H54 (cell line): ENCODE measurements at regions not wholly inside any gene's neighbourhood (a gene's known extent, or its start where the extent isn't known, plus 50 kb on each side); places are given as distances from the start of the nearest gene placed in this dataset.

ENCODE experiments used
- DNase-seq: peaks from one replicate; pipeline ENCODE4 v3.0.0; 2011; ENCODE audit warnings: low spot score, mixed read lengths; ENCODE audit not compliant: insufficient read length
- FAIRE-seq: peaks from 3 replicates; lab custom pipeline; 2011; peaks lifted over from hg19 to GRCh38; lab: Jason Lieb, UNC
- POLR2A ChIP-seq: IDR thresholded peaks from 2 replicates; pipeline ENCODE4 v1.6.1; 2011; ENCODE audit warnings: low read depth, mild to moderate bottlenecking, low read length

GRCh38 chr5:3310541-3311261, 284.9 kb upstream of the IRX1 start:
- DNase-seq = peak; percentile 76
- FAIRE-seq = no peak
- TF ChIP-seq POLR2A = no peak

GRCh38 chr5:3309538-3309937, 286.1 kb upstream of the IRX1 start:
- FAIRE-seq = no peak
- no peak for DNase-seq
- no peak for TF ChIP-seq POLR2A

- no peak for FAIRE-seq
- DNase-seq = no peak
- no peak for TF ChIP-seq POLR2A
Measured at GRCh38 chr5:3307982-3308621, 287.5 kb upstream of the IRX1 start.

- TF ChIP-seq POLR2A = no peak
- no peak for FAIRE-seq
- no peak for DNase-seq
Measured at GRCh38 chr5:3305432-3305831, 290.2 kb upstream of the IRX1 start.

GRCh38 chr5:3304346-3304745, 291.3 kb upstream of the IRX1 start:
- TF ChIP-seq POLR2A = no peak
- no peak for FAIRE-seq
- no peak for DNase-seq

GRCh38 chr5:3303777-3304176, 291.9 kb upstream of the IRX1 start:
- FAIRE-seq (no peak), DNase-seq (no peak)
- TF ChIP-seq POLR2A = no peak

GRCh38 chr5:3302228-3302627, 293.4 kb upstream of the IRX1 start:
- FAIRE-seq = no peak
- TF ChIP-seq POLR2A = no peak

GRCh38 chr5:3301306-3301705, 294.3 kb upstream of the IRX1 start:
- TF ChIP-seq POLR2A = no peak
- DNase-seq = no peak
- no peak for FAIRE-seq

More at GRCh38 chr5:3302228-3302627, 293.4 kb upstream of the IRX1 start:
- DNase-seq = no peak

- no peak for FAIRE-seq
- TF ChIP-seq POLR2A = no peak
- no peak for DNase-seq
Measured at GRCh38 chr5:3300726-3301125, 294.9 kb upstream of the IRX1 start.

- TF ChIP-seq POLR2A = no peak
- FAIRE-seq (no peak), DNase-seq (no peak)
Measured at GRCh38 chr5:3299441-3299840, 296.2 kb upstream of the IRX1 start.

- DNase-seq = no peak
- no peak for FAIRE-seq
- TF ChIP-seq POLR2A = no peak
Measured at GRCh38 chr5:3297853-3298252, 297.8 kb upstream of the IRX1 start.

GRCh38 chr5:3288325-3288724, 307.3 kb upstream of the IRX1 start:
- no peak for FAIRE-seq
- TF ChIP-seq POLR2A = no peak
- DNase-seq = no peak

- FAIRE-seq = no peak
- TF ChIP-seq POLR2A = no peak
- DNase-seq = no peak
Measured at GRCh38 chr5:3287516-3287915, 308.1 kb upstream of the IRX1 start.

GRCh38 chr5:3285621-3286020, 310.0 kb upstream of the IRX1 start:
- no peak for TF ChIP-seq POLR2A
- DNase-seq (no peak), FAIRE-seq (no peak)

- no peak for FAIRE-seq
- DNase-seq = no peak
- no peak for TF ChIP-seq POLR2A
Measured at GRCh38 chr5:3284506-3284905, 311.1 kb upstream of the IRX1 start.
